BJ (cell line): ENCODE measurements at regions not wholly inside any gene's neighbourhood (a gene's known extent, or its start where the extent isn't known, plus 50 kb on each side); places are given as distances from the start of the nearest gene placed in this dataset.

ENCODE experiments used
- CTCF ChIA-PET: fragments of 350-600 bp; formaldehyde crosslinking; extraction: SDS; loops from one replicate; lab custom pipeline; 2021; ENCODE audit warnings: antibody characterized with exemption, inconsistent platforms; lab: Yijun Ruan, JAX
- POLR2A ChIA-PET: fragments of 300-600 bp; sonication (Branson Sonifier 250); formaldehyde crosslinking; extraction: SDS; loops from one replicate; lab custom pipeline; 2021; ENCODE audit warnings: antibody characterized with exemption; lab: Charles Lee
- DNase-seq: peaks from one replicate; pipeline ENCODE4 v3.0.0-alpha.2; 2011; ENCODE audit warnings: low read depth
- H3K27me3 ChIP-seq: 2 replicates; pipeline ENCODE4 v1.6.0; 2011; ENCODE audit warnings: low read length; ENCODE audit not compliant: control insufficient read depth, insufficient read depth
- H3K36me3 ChIP-seq: 2 replicates; pipeline ENCODE4 v1.5.1; 2011; ENCODE audit warnings: low read length; ENCODE audit not compliant: control insufficient read depth, insufficient read depth
- H3K4me3 ChIP-seq: 2 replicates; pipeline ENCODE4 v1.5.1; 2011; ENCODE audit warnings: low read depth, mild to moderate bottlenecking, control low read depth, low read length
- CTCF ChIP-seq: IDR thresholded peaks from 2 replicates; pipeline ENCODE4 v1.5.1; 2011; ENCODE audit warnings: low read depth, mild to moderate bottlenecking, control low read depth, inconsistent platforms, low read length, moderate library complexity; ENCODE audit not compliant: insufficient read depth

- no peak for TF ChIP-seq CTCF
- Histone ChIP-seq H3K27me3 (no peaks in the 10 kb centered on the region; the same call in 1 of the 2 replicates), H3K36me3 (no peaks in the 10 kb centered on the region), H3K4me3 (no peak overlapping the region)
- DNase-seq, result no peak
- CTCF ChIA-PET, result no interaction called here
- POLR2A ChIA-PET, result no interaction called here
Measured at GRCh38 chr3:81320862-81321261, 440.6 kb downstream of the GBE1 start.

GRCh38 chr3:81315030-81315429 is 446.4 kb downstream of the GBE1 start:
- CTCF ChIA-PET, result interaction anchor here (1.6 kb wide), 1 partner anchor 13 kb away, joined by 6 read pairs; no protein-coding TSS in a partner anchor

GRCh38 chr3:81311321-81311720 is 450.1 kb downstream of the GBE1 start:
- Histone ChIP-seq H3K4me3 (no peak overlapping the region), H3K36me3 (no peaks in the 10 kb centered on the region), H3K27me3 (no peaks in the 10 kb centered on the region)
- no peak for TF ChIP-seq CTCF
- POLR2A ChIA-PET, result no interaction called here
- CTCF ChIA-PET, result no interaction called here
- DNase-seq, result no peak

More at GRCh38 chr3:81315030-81315429, 446.4 kb downstream of the GBE1 start:
- TF ChIP-seq CTCF, result no peak
- Histone ChIP-seq H3K36me3 (no peaks in the 10 kb centered on the region), H3K27me3 (no peaks in the 10 kb centered on the region), H3K4me3 (no peak overlapping the region)
- DNase-seq, result no peak
- POLR2A ChIA-PET, result no interaction called here

- CTCF ChIA-PET, result no interaction called here
- Histone ChIP-seq H3K27me3 (no peaks in the 10 kb centered on the region), H3K4me3 (no peak overlapping the region), H3K36me3 (no peaks in the 10 kb centered on the region)
- no peak for TF ChIP-seq CTCF
- DNase-seq, result no peak
- POLR2A ChIA-PET, result no interaction called here
Measured at GRCh38 chr3:81308306-81308705, 453.1 kb downstream of the GBE1 start.

- Histone ChIP-seq H3K4me3 (no peak overlapping the region), H3K36me3 (no peaks in the 10 kb centered on the region), H3K27me3 (no peaks in the 10 kb centered on the region)
- no peak for DNase-seq
- ChIA-PET POLR2A (no interaction called here), CTCF (no interaction called here)
- no peak for TF ChIP-seq CTCF
Measured at GRCh38 chr3:81307221-81307620, 454.2 kb downstream of the GBE1 start.
